AG10803 (cell line): ENCODE measurements at regions not wholly inside any gene's neighbourhood (a gene's known extent, or its start where the extent isn't known, plus 50 kb on each side); places are given as distances from the start of the nearest gene placed in this dataset.

Experiments used
- DNase-seq: peaks from one replicate; pipeline ENCODE4 v3.0.0; 2010; ENCODE audit warnings: low read depth
- H3K4me3 ChIP-seq: 2 replicates; pipeline ENCODE4 v1.5.1; 2011; ENCODE audit warnings: mild to moderate bottlenecking, low read length, control low read depth
- CTCF ChIP-seq: conservative IDR thresholded peaks from 2 replicates; pipeline ENCODE4 v1.5.1; 2011; ENCODE audit warnings: mild to moderate bottlenecking, low read length, control low read depth, inconsistent platforms

- no peak for DNase-seq
These were observed 327.4 kb downstream of the SHQ1 start for GRCh38 chr3:72520690-72521308.

GRCh38 chr3:72519946-72520604, 328.2 kb downstream of the SHQ1 start:
- H3K4me3 ChIP-seq: no peak overlapping the region
- TF ChIP-seq CTCF: no peak
- DNase-seq: no peak

More at GRCh38 chr3:72520690-72521308, 327.4 kb downstream of the SHQ1 start:
- no peak overlapping the region for H3K4me3 ChIP-seq
- TF ChIP-seq CTCF: no peak

DNA sequence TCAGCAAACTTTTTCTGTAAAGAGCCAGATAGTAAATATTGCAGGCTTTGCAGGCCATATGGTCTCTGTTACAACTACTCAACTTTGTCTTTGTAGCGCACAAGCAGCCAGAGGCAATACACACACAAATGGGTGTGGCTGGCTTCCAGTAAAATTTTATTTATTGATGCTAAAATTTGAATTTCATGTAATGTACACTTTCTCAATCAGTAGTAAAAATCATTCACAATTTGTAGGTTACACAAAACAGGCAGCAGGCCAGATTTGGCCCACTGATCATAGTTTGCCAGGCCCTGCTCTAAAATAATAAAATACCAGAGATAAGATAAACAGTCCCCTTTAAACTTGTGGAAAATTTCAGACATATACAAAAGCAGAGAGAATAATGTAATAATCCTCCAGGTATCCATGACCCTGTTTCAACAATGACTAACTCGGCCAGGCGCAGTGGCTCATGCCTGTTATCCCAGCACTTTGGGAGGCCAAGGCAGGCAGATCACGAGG, 330.3 kb downstream of the SHQ1 start:
- no peak for TF ChIP-seq CTCF
- H3K4me3 ChIP-seq: no peak overlapping the region
- no peak for DNase-seq

DNA sequence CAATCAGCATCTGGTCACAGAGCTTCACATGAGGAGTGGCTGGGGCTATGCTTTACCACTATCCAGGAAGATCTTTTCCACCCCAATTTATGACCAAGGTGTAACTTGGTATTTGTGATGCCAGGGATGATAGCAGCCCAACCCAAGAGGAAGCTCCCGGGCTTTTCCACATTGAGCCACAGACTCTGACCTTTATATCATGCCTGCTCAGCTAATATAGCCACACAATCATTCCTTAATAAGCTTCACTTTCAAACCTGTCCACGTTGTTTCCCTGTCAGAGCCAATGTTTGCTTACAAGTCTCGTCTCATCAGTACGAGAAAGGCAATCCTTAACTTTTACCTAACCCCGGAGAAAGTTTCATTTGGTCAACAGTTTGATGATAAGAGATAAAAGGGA, 330.9 kb downstream of the SHQ1 start:
- no peak for TF ChIP-seq CTCF
- no peak for DNase-seq
- H3K4me3 ChIP-seq: no peak overlapping the region

- no peak overlapping the region for H3K4me3 ChIP-seq
- TF ChIP-seq CTCF: no peak
- DNase-seq: no peak
These were observed 331.9 kb downstream of the SHQ1 start for GRCh38 chr3:72516361-72516760.

- no peak for TF ChIP-seq CTCF
- H3K4me3 ChIP-seq: no peak overlapping the region
- DNase-seq: no peak
These were observed 332.3 kb downstream of the SHQ1 start for GRCh38 chr3:72515941-72516340.

- no peak for DNase-seq
- H3K4me3 ChIP-seq: no peak overlapping the region
- TF ChIP-seq CTCF: no peak
These were observed 333.0 kb downstream of the SHQ1 start for GRCh38 chr3:72515281-72515680.
